CD4-positive, alpha-beta T cell treated with Interferon alpha-2 for 1 hour (primary cell): ENCODE measurements at regions not wholly inside any gene's neighbourhood (a gene's known extent, or its start where the extent isn't known, plus 50 kb on each side); places are given as distances from the start of the nearest gene placed in this dataset.
"Not testable (repeated sequence)": the region's sequence is repeated elsewhere in the genome, so short reads cannot be mapped to it uniquely, and the experiment has no call there.

Source experiments
- DNase-seq, 2 donors: peaks; one replicate each; pipeline ENCODE4 v3.0.0-alpha.2; 2020 to 2022

DNA sequence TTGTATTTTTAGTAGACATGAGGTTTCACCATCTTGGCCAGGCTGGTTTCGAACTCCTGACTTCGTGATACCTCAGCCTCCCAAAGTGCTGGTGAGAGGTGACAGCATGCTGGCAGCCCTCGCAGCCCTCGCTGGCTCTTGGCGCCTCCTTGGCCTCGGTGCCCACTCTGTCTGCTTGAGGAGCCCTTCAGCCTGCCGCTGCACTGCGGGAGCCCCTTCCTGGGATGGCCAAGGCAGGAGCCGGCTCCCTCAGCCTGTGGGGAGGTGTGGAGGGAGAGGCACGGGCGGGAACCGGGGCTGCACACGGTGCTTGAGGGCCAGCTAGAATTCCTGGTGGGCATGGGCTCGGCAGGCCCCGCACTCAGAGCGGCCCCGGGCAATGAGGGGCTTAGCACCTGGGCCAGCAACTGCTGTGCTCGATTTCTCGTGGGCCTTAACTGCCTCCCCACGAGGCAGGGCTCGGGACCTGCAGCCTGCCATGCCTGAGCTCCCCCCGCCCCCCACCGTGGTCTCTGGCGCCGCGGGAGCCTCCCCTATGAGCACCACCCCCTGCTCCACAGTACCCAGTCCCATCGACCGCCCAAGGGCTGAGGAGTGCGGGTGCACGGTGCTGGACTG lies 96.5 kb upstream of the RHOBTB1 start:
- DNase-seq: no peak

DNA sequence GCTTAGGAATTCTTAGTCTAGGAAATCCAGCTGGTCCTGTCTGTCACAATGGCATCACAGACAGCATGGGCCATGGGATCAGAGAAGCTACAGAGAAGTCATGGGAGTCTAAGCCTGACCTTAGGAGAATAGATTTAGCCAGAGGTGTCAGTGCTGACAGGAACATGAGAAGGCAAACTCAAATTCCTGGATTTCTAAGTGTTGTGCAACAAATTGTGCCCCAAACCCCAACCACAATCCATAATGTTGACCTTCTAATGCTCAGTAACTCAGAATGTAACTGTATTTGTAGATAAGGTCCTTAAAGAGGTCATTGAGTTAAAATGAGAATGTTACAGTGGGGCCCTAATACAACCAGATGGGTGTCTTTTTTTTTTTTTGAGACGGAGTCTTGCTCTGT lies 95.9 kb upstream of the RHOBTB1 start:
- no peak for DNase-seq

DNA sequence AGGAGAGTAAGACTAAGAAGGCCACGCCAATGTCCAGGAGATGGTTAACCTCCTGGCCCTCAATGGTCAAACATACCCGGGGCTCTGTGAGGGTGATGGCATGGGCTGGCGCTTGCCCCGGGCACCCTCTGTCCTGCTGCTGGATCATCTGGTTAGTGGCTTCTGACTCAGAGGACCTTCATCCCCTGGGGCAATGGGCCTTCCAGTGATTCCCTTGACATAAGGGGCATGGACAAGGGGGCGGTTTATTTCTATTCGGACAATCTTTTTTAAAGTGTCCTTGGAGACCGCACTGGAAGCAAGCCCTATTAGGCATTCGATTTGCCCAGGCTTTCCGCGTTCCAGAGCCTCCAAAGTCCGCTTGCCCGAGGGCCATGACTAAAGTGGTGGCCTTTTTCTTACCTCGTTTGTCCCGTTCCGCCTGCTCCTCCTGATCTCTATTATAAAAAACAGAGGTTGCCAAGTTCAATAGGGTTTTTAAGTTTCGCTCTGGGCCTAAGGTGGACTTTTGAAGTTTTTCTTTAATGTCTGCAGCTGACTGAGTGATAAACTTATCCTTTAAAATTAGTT lies 93.4 kb upstream of the RHOBTB1 start:
- DNase-seq: not testable (repeated sequence)

DNA sequence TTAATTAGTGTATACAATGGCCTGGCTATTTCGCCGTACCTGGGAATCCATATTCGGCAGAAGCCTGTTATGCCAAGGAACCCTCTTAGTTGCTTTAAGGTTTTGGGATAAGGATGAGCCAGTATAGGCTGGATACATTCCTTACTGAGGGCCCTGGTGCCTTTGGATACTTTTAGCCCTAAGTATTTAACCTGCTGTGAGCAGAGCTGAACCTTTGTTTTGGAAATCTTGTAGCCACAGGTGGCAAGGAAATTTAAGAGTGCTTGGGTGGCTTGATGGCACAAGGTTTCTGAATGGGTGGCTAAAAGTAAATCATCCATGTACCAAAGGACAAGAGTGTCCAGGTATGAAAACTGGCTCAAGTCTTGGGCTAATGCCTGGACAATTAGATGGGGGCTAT lies 92.2 kb upstream of the RHOBTB1 start:
- DNase-seq: not testable (repeated sequence)

DNA sequence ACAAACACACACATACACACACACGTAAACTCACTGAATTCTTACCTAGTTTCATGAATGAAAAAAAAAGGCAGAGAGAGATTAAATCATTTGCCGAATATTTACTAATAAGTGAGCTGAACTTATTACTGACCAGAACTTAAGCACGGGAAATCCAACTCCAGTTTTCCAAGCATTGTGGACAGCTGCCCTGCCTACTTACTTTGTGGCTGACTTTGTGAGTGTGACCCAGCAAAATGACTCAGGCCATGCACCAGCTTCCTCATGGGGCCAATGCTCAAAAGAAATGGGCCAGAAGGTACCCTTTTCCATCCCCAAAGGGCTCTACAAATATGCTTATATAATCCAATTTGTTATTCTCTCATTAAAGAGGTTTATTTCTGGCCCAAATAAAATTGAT lies 87.4 kb upstream of the RHOBTB1 start:
- no peak for DNase-seq

DNA sequence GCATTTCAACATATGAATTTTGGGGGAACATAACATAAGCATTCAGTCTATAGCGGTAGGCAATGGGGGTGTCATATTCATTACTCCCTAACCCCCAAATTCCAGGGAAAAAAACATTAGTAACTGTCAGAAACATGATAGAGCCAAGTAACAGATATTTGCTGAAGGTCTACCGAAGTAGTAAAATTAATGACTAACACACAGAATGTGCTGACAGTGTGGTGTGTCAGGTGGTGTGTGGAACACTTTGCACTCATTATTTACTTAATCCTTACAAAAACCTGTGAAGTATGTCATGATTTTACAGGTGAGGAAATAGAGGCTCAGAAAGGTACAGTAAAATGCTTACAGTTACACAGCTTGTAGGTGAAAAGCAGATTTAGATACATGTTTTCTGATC lies 85.4 kb upstream of the RHOBTB1 start:
- no peak for DNase-seq

DNA sequence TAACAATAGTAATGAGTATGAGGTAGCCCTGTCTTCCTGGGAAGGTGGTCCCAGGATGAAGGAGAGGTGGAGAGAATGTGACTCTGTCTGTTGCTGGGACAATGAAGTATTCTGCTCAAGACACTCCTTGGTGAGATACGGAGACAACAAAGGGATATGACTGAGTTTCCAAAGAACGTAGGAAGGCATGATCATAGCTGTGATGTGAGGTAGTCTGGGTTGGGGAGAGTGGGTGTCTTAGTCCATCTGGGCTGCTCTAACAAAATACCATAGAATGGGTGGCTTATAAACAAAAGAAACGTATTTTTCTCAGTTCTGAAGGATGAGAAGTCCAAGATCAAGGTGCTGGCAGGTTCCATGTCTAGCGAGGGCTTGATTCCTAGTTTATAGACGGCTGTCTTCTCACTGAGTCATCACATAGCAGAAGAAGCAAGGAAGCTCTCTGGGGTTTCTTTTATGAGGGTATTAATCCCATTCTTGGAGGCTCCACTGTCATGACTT lies 84.9 kb upstream of the RHOBTB1 start:
- DNase-seq: no peak

DNA sequence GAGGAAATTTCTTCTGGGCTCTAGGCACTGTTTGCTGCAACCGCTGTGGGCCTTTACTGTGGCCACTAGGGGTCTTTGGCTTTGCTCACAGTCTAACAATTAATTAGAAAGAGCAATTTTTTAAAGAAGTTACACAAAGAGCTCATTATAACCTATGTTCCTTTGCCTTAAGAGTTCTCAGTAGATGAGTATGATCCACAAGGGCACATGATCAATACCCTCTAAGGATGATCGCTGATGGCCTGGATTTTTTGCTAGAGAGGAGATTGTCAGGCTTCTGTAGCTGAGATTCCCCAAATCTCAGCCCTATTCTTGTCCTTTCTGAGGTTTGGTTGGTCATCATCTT lies 80.8 kb upstream of the RHOBTB1 start:
- no peak for DNase-seq

DNA sequence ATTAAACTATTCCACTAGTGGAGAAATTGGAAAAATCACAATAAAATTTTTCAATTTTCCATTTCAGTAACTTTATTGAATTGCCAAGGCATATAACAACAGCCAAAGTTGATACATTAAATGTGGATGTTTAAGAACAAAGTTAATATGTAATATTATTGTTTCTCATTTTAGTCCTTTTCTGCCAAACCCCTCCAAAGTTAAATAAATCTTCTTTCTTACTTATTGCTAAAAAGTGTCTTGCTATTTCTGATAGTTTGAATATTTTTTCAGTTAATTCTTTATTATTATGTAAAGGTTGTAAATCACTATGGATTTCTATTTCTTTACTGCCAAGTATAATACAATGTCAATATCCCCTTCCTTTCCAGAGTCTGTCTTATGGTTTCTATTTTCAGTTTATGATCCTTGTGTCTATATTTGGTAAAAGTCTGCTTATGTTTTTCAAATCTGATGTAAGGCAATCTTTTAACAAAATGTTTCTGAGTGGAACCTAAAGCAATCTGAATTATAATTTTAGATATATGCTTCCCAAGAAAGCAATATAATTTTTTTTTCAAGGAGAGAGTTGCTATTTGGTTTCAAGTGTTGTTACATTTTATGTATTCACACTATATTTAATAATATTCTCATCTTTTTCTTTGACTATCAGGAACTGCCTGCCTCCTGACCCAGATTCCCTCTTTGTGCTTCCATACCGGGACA lies 80.3 kb upstream of the RHOBTB1 start:
- no peak for DNase-seq

DNA sequence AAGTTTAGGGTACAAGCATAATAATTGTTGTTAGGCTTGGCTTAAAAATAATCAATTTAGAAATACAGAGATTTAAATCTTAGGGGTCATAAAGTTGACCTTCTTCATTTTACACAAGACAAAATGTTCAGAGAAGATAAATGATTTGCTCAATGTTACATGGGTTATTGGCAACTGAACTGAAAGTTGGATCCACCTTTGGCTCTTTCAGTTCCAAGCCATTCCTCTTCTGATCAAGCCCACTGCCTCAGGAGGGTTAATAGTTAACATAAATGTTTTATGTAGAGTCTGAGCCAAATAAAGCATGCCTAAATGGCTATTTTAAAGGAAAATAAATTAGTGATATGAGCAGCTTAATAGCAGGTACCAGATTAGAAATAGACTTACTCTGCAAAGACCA lies 79.1 kb upstream of the RHOBTB1 start:
- no peak for DNase-seq

DNA sequence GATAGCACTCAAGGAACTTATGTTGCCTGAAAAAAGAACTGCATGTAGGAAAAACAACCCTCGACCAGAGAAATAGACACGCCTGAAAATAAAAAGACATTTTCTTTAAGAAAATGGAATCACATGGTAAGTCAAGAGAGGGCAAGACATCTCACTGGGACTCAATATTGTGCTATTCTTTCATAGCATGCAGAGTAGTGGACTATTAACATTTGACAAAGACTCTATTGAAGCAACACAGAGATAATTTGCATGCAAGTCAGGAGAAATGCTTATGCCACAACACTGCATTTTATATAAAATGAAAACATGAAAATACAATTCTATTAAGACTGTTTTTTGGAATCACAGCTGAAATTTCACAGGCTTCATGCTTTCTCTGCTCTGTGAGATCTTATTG lies 77.9 kb upstream of the RHOBTB1 start:
- no peak for DNase-seq

DNA sequence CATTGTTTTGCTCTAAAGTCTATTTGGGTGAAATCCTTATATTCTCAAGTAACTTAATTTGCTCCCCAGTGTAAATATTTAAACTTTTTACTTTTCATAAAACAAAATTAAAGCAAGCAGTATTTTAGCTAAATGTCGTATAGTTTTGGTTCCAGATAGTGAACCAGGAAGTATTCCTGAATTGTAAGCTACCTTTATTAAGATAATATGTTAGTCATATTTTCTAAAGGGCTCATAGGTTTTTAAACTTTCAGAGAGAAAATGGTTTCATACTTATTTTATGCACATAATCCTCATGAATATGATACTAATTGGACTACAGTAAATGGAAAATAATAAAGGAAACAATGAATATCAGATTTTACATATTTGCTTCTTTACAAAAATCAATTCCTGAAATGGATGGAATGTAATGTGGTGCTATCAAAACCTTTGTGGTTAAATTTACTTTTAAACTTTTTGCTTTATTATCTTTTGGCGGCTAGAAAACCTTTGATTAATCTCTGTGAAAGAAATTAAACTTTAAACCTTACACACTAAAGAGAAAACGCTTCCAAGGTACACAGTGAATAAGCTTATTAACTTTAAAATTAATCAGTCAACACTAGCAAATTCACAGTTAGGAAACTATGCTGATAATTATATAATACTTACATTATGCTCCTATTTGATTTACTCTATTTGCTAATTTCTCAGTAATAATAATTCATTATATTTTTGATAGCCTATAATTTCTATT lies 76.6 kb upstream of the RHOBTB1 start:
- DNase-seq: no peak

DNA sequence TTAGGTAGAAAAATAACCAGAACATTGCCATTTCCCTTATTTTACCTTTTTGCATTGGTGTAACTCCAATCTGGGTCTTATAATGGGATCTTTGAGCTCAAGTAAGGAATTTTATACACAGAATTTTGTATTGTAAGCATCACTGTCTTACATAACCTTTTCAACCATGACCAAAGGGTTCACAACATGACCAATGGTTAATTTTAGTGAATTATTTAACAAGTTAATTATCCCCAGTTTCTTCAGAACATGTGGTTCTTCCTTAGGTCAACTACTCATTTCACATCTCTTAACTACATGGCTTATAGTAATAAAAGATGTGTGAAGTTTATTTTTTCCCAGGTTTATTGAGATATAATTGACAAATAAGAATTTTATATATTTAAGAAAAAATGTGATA lies 74.2 kb upstream of the RHOBTB1 start:
- no peak for DNase-seq

DNA sequence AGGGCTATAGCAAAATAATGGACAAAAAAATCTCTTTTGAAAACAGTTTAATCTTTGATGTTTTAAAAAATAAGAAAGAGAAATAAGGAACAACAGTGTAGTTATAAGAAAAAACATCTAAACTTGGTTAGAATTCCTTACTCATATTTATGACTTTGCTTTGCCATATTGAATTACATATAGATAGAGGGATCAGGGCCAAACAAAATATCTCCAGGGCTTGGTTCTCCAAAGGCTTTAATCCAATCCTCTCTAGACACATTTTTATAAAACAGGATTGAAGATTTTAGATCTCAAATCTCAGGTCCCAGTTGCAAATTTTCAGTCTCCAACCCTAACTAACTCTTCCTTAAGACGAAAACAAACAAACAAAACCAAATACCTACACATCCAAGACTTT lies 72.6 kb upstream of the RHOBTB1 start:
- no peak for DNase-seq

DNA sequence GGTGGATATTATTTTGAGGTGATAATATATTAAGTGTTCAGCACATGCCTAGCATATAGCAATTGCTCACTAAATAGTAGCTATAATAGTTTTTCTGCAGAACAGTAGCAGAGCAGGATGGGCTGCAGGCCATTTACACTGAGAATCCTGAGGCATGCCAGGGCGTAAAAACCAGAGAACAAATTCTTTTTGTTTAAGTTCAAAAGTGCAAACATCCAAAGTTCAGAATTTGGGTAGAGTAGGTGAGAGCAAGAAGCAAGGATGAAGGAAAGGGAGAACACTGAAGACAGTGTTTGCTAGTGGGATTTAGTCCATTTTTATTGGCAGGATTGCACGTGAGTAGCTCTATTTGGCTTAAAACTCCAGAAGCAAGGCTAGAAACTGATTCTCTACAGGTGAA lies 72.0 kb upstream of the RHOBTB1 start:
- no peak for DNase-seq

DNA sequence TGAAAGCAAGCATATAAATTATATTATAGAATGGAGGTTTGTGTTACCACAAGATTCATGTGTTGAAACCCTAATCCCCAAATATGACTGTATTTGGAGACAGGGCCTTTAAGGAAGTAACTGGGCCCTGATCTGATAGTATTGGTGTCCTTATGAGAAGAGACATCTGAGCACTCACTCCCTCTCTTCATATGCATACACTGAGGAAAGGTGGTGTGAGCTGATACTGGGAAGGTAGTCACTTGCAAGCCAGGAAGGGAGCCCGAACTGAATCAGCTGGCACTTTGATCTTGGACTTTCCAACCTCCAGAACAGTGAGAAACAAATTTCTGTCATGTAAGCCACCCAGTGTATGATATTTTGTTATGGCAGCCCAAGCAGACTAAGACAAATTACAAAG lies 66.9 kb upstream of the RHOBTB1 start:
- DNase-seq: no peak

DNA sequence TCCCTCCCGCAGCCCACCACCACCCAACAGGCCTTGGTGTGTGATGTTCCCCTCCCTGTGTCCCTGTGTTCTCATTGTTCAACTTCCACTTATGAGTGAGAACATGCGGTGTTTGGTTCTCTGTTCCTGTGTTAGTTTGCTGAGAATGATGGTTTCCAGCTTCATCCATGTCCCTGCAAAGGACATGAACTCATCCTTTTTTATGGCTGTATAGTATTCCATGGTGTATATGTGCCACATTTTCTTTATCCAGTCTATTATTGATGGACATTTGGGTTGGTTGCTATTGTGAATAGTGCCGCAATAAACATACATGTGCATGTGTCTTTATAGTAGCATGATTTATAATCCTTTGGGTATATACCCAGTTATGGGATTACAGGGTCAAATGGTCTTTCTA lies 59.1 kb upstream of the RHOBTB1 start:
- not testable (repeated sequence) for DNase-seq

DNA sequence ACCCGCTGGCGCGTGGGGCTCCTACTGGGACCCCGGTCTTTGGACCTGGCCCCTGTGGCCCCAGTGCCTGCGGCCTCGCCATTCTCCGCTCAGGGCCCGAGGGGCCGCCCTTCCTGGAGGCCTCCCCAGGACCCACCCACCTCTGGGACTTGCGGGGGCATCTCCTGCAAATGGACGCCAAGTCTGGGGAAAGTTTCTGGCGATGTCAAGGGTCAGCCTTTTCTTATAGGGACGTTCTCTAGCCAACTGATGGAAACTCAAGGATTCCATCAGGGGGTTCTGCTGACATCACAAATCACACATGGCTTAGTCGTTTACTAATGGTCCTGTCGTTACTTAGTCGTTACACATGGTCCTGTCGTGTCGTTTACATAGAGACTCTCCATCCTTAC lies 57.7 kb upstream of the RHOBTB1 start:
- DNase-seq: no peak

DNA sequence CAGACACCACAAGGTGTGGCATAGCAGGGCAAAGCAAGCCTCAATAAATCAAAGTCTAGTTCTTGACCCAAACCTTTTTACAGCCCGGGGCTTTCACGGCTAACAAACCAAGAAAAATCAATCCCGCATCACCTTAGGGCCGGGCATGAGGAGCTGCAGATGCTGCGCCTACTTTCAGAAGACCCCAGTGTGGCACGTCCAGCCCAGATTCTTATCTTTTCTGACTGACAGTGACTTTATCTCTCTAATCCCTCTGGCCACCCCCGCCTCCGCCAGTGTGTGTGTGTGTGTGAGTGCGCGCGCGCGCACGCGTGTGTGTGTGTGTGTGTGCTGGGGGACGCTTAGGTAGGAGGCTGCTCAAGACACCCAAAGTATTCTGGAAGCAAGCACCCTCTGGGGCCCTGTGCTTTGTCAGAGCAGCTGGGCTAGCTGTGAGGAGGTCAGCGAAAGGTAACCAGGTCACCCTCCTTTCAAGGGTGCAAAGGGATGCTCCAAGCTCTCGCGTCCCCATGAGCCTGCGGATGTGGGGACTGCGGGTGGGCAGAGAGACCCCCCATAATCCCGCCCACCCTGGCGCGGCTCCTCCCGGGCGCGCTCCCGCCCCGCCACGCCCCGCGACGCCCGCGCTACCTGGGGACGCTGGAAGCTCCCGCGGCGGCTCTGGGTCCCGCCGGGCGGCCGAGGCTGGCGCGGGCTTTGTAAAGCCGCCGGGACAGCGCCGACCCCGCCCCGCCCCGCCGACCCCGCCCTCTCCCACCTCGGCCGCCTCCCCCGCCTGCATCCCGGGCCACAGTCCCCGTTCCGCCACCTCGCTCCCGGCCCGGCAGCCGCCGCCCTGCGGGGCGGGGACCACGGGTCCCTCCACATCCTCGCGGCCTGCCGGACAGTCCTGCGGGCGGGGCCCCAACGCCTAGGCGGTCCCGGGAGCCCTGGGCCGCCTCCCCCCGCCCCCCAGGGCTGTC lies 57.1 kb upstream of the RHOBTB1 start:
- no peak for DNase-seq

DNA sequence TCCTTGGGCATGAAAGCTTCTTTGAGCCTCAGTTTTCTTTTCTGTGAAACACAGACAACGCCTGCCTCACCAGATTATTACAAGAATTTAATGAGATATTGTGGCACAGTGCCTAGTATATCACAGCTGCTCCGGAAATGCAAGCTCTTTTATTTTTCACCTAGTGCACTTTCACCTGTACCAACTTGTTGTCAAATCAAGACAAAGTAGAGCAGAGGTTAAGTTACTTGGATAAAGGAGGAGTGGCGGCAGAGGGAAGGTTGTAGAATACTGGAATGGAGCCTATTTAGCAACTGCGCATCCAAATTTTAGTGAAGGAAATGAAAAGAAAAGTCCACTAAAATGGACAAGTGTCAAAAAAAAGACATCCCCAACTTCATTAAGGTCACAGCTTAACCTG lies 54.9 kb upstream of the RHOBTB1 start:
- no peak for DNase-seq

DNA sequence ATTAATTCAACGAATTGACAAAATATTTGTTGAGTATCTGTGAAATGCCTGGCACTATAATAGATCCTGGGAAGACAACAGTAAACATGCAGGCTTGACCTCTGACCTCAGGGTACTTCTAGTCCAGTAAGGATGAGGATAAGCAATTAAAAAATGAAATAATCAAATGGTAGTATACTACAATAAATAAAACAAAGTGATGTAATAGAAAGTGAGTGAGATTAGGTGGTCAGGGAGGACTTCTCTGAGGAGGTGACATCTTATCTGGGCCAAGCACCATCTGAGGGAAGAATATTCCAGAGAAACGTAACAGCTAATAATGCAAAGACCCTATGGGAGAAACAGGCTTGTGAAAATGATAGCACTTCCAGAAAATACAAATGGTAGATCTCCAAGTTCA lies 50.1 kb upstream of the RHOBTB1 start:
- DNase-seq: no peak
